ENCODE measurements at regions not wholly inside any gene's neighbourhood (a gene's known extent, or its start where the extent isn't known, plus 50 kb on each side); places are given as distances from the start of the nearest gene placed in this dataset.

DNA sequence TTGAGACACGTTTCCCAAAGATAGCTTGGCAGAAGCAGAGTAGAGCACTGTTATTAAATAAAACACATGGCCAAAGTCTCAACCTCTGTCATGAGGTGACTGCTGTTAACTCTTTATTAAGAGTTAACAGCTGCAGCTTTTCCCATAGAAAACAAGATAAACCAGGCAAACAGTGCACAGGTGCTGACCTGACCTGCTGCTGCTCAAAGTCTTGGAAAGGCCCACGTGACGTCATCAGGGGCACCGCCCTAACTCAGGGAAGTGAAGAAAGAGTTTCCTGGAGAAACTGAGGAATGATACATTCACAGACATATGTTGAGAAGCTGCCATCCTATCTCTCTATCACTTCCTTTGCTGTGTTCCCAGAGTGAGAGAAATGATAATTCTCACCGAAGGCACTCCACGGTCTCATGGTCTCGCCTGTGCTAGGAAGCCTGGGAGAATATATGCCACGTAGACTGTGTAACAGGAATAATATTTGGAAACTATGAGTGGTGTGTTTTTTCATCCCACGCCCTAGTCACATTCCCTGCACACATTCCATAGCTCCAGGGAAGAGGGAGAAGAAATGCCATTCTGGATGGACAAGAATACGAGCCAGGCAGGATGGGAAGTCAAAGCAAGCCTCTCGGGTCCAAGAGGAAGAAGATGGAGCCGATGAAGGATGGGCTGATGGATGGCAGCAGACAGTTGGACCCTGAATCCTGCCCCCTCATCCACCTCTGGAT is 146.2 kb upstream of the NFE2L3 start:
- TF ChIP-seq, protein P1, sequence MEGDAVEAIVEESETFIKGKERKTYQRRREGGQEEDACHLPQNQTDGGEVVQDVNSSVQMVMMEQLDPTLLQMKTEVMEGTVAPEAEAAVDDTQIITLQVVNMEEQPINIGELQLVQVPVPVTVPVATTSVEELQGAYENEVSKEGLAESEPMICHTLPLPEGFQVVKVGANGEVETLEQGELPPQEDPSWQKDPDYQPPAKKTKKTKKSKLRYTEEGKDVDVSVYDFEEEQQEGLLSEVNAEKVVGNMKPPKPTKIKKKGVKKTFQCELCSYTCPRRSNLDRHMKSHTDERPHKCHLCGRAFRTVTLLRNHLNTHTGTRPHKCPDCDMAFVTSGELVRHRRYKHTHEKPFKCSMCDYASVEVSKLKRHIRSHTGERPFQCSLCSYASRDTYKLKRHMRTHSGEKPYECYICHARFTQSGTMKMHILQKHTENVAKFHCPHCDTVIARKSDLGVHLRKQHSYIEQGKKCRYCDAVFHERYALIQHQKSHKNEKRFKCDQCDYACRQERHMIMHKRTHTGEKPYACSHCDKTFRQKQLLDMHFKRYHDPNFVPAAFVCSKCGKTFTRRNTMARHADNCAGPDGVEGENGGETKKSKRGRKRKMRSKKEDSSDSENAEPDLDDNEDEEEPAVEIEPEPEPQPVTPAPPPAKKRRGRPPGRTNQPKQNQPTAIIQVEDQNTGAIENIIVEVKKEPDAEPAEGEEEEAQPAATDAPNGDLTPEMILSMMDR (IDR thresholded peaks at IDR 0.05; ENCODE audit: low read depth, low read length, missing control alignments): no peak
- no peak overlapping the region for H3K4me3 ChIP-seq (replicated peaks; ENCODE audit: low read depth, low read length)
- DNase-seq (ENCODE audit: extremely low read depth, low read depth): no peak

DNA sequence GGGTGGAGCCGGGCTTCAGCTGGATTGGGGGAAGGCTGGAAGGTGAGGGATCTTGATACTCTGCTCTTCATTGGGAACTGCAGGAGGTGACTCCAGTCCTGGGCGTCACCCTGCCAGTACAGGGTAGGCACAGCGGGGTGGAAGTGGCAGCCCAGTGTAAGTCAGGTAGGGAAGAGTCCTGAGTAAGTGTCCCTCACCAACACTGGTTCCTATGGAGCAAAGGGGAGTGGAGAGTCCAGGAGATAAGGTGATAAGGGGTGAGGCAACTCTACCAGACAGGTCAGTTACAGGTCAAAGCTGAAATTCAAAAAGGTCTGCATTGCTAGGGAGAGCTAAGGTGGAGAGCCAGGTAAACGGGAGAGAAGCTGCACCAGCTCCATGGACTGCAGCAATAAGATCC is 145.6 kb upstream of the NFE2L3 start:
- no peak overlapping the region for H3K4me3 ChIP-seq (replicated peaks; ENCODE audit: low read depth, low read length)
- DNase-seq (ENCODE audit: extremely low read depth, low read depth): no peak
- TF ChIP-seq, protein P1 (IDR thresholded peaks at IDR 0.05; ENCODE audit: low read depth, low read length, missing control alignments): no peak

DNA sequence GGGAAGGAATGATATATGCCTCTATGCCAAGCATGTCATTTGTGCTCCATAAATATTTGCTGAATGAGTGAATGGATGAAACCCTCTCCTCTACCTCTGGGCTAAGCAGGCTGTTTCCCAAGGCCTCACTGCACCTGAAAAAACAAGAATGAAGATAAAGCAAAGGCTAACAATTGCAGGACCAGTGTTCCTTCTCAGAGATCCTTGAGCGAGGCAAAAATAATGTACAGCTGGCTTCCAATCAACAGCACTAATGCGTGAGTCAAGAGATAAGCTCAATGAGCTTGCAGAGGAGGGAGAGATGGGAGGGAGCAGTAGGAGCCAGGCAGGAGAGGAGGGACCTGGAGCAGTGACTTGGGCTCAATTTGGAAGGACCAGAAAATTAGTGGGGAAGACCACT is 144.5 kb upstream of the NFE2L3 start:
- no peak overlapping the region for H3K4me3 ChIP-seq (replicated peaks; ENCODE audit: low read depth, low read length)
- TF ChIP-seq, protein P1 (IDR thresholded peaks at IDR 0.05; ENCODE audit: low read depth, low read length, missing control alignments): no peak
- no peak for DNase-seq (ENCODE audit: extremely low read depth, low read depth)

DNA sequence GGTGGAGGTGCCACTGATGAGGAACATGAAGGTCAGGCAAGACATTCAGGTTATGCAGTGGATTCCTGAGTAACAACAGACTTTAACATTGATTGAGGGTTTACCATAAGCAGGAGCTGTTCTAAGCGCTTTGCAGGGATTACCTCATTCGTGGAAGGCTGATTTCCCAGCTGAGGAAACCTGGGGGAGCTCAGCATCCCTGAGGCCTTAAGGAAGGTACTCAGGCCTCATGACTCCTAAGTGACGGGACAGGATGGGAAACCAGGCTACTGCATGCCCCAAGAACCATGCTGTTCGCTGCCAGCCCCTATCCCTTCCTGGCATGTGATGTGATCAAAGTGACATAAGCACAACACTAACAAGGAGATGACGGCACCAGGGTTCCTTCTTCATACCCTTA is 143.6 kb upstream of the NFE2L3 start:
- no peak for DNase-seq (ENCODE audit: extremely low read depth, low read depth)
- H3K4me3 ChIP-seq (replicated peaks; ENCODE audit: low read depth, low read length): no peak overlapping the region
- TF ChIP-seq, protein P1 (IDR thresholded peaks at IDR 0.05; ENCODE audit: low read depth, low read length, missing control alignments): no peak

DNA sequence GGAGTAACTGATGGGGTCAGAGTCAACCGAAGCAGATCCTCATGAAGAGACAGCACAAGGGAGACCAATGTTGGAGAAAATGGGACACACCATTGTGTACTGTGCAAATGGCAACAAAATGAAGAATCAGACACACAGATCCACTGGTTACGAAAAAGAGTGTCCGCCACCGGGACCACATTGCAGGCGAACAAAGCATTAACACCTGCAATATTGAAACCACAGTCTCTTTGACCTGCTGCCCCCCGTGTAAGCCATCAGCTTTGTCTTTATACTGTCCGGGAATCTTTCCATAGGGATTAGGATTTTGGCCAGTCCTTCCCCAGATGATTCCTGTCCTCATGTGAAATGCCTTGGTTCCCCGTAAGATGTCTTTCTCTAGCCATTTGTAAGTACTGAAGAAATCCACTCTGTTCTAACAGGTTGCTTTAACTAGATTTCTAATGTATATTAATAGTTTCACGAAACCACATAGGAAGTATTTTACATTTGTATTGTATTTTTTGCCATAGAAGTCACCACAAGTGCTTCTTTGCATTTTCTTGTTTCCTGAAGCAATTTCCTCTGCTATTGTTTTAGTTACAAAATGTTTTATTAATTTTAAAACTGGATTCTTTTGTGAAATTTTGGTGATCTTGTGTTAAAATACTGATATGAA is 140.8 kb upstream of the NFE2L3 start:
- TF ChIP-seq, protein P1 (IDR thresholded peaks at IDR 0.05; ENCODE audit: low read depth, low read length, missing control alignments): no peak
- H3K4me3 ChIP-seq (replicated peaks; ENCODE audit: low read depth, low read length): no peak overlapping the region
- DNase-seq (ENCODE audit: extremely low read depth, low read depth): no peak

DNA sequence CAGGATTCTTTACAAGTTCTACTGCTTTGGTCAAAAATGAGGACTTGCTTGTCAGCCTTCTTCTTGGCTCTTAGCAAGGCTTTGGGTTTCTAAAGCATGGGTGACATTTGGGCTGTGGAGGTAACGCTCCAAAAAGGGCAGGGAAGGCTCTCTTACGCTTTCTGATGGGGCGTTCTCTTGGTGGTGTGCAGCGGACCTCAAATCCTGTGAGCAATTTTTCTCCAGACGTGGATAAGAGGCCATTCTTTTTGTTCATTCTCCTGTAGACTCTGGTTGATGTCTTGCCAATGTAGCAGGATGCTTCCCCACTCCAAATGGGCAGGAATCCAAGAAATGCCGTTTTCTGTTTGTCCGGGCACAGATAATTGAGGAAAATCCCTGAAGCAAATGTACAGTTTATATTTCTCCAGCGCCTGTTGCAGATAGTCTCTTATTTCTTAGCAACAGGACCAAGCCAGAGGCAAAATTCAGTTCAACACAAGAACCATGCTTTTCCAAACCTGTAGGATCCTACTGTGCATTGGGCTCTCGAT is 138.4 kb upstream of the NFE2L3 start:
- DNase-seq (ENCODE audit: extremely low read depth, low read depth): no peak
- TF ChIP-seq, protein P1 (IDR thresholded peaks at IDR 0.05; ENCODE audit: low read depth, low read length, missing control alignments): no peak
- H3K4me3 ChIP-seq (replicated peaks; ENCODE audit: low read depth, low read length): no peak overlapping the region
